ENCODE measurements at regions not wholly inside any gene's neighbourhood (a gene's known extent, or its start where the extent isn't known, plus 50 kb on each side); places are given as distances from the start of the nearest gene placed in this dataset.

DNA sequence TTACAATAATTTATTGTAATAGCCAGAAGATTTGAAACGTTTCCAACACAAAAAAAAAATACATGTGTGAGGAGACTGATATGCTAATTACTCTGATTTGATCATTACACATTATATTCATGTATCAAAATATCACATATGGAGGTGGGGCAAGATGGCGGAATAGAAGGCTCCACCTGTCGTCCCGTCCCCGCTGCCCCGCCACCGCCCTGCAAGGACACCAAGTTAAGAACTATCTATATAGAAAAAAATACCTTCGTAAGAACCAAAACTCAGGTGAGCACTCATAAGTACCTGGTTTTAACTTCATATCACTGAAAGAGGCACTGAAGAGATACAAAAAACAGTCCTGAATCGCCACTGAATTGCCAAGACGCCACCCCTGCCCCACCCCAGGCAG lies 60.9 kb upstream of the SCRG1 start:
- Mint-ChIP-seq H3K27ac (no peak overlapping the region), H3K36me3 (ENCODE audit: low read depth) (no peaks in the 10 kb centered on the region), H3K27me3 (ENCODE audit: insufficient read depth, low read depth, poor library complexity) (no peaks in the 10 kb centered on the region), H3K9me3 (no peaks in the 10 kb centered on the region), H3K4me1 (peaks cover 5% of the 10 kb centered on the region; the same call in 1 of the 3 replicates), H3K4me3 (no peak overlapping the region)
- no peaks in the 10 kb centered on the region for H3F3A ChIP-seq (replicated peaks; ENCODE audit: low read depth)
- no peaks in the 10 kb centered on the region for H3K27me3 ChIP-seq (ENCODE audit: insufficient read depth)
- H3K9me2 ChIP-seq (ENCODE audit: insufficient read depth), result peaks cover 19% of the 10 kb centered on the region; the same call in 1 of the 2 replicates
- H3K79me2 ChIP-seq (replicated peaks; ENCODE audit: insufficient read depth), result no peaks in the 10 kb centered on the region
- H4K20me1 ChIP-seq (replicated peaks; ENCODE audit: insufficient read depth), result no peaks in the 10 kb centered on the region
- H3K4me2 ChIP-seq, result no peak overlapping the region
- no peaks in the 10 kb centered on the region for H3K36me3 ChIP-seq (ENCODE audit: insufficient read depth)
- H3K27ac ChIP-seq (ENCODE audit: low read depth), result no peak overlapping the region
- H3K4me3 ChIP-seq, result no peak overlapping the region
- ATAC-seq (no peak), DNase-seq (ENCODE audit: low spot score) (no peak)
- TF ChIP-seq POLR2AphosphoS5 (IDR thresholded peaks at IDR 0.05; ENCODE audit: low read depth) (no peak), EZH2 (IDR thresholded peaks at IDR 0.05; ENCODE audit: low read depth, unreplicated experiment) (no peak), CREB1 (CRISPR knock-in tag; IDR thresholded peaks at IDR 0.05; ENCODE audit: low read depth) (no peak), NANOG (IDR thresholded peaks at IDR 0.05; ENCODE audit: borderline replicate concordance) (no peak), STAT1 (IDR thresholded peaks at IDR 0.05; ENCODE audit: unreplicated experiment) (no peak), JUNB (IDR thresholded peaks at IDR 0.05; ENCODE audit: unreplicated experiment) (no peak), ZNF114 (CRISPR knock-in tag; IDR thresholded peaks at IDR 0.05) (no peak), EZH2phosphoT487 (IDR thresholded peaks at IDR 0.05; ENCODE audit: unreplicated experiment) (no peak), ZNF331 (CRISPR knock-in tag; IDR thresholded peaks at IDR 0.05; ENCODE audit: low read depth) (no peak)
- TF ChIP-seq, protein P1, sequence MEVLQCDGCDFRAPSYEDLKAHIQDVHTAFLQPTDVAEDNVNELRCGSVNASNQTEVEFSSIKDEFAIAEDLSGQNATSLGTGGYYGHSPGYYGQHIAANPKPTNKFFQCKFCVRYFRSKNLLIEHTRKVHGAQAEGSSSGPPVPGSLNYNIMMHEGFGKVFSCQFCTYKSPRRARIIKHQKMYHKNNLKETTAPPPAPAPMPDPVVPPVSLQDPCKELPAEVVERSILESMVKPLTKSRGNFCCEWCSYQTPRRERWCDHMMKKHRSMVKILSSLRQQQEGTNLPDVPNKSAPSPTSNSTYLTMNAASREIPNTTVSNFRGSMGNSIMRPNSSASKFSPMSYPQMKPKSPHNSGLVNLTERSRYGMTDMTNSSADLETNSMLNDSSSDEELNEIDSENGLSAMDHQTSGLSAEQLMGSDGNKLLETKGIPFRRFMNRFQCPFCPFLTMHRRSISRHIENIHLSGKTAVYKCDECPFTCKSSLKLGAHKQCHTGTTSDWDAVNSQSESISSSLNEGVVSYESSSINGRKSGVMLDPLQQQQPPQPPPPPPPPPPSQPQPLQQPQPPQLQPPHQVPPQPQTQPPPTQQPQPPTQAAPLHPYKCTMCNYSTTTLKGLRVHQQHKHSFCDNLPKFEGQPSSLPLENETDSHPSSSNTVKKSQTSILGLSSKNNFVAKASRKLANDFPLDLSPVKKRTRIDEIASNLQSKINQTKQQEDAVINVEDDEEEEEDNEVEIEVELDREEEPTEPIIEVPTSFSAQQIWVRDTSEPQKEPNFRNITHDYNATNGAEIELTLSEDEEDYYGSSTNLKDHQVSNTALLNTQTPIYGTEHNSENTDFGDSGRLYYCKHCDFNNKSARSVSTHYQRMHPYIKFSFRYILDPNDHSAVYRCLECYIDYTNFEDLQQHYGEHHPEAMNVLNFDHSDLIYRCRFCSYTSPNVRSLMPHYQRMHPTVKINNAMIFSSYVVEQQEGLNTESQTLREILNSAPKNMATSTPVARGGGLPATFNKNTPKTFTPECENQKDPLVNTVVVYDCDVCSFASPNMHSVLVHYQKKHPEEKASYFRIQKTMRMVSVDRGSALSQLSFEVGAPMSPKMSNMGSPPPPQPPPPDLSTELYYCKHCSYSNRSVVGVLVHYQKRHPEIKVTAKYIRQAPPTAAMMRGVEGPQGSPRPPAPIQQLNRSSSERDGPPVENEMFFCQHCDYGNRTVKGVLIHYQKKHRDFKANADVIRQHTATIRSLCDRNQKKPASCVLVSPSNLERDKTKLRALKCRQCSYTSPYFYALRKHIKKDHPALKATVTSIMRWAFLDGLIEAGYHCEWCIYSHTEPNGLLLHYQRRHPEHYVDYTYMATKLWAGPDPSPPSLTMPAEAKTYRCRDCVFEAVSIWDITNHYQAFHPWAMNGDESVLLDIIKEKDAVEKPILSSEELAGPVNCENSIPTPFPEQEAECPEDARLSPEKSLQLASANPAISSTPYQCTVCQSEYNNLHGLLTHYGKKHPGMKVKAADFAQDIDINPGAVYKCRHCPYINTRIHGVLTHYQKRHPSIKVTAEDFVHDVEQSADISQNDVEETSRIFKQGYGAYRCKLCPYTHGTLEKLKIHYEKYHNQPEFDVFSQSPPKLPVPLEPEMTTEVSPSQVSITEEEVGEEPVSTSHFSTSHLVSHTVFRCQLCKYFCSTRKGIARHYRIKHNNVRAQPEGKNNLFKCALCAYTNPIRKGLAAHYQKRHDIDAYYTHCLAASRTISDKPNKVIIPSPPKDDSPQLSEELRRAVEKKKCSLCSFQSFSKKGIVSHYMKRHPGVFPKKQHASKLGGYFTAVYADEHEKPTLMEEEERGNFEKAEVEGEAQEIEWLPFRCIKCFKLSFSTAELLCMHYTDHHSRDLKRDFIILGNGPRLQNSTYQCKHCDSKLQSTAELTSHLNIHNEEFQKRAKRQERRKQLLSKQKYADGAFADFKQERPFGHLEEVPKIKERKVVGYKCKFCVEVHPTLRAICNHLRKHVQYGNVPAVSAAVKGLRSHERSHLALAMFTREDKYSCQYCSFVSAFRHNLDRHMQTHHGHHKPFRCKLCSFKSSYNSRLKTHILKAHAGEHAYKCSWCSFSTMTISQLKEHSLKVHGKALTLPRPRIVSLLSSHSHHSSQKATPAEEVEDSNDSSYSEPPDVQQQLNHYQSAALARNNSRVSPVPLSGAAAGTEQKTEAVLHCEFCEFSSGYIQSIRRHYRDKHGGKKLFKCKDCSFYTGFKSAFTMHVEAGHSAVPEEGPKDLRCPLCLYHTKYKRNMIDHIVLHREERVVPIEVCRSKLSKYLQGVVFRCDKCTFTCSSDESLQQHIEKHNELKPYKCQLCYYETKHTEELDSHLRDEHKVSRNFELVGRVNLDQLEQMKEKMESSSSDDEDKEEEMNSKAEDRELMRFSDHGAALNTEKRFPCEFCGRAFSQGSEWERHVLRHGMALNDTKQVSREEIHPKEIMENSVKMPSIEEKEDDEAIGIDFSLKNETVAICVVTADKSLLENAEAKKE (CRISPR knock-in tag; IDR thresholded peaks at IDR 0.05), result no peak
- TF ChIP-seq, protein P2, sequence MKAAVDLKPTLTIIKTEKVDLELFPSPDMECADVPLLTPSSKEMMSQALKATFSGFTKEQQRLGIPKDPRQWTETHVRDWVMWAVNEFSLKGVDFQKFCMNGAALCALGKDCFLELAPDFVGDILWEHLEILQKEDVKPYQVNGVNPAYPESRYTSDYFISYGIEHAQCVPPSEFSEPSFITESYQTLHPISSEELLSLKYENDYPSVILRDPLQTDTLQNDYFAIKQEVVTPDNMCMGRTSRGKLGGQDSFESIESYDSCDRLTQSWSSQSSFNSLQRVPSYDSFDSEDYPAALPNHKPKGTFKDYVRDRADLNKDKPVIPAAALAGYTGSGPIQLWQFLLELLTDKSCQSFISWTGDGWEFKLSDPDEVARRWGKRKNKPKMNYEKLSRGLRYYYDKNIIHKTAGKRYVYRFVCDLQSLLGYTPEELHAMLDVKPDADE (IDR thresholded peaks at IDR 0.05), result no peak
- TF ChIP-seq, protein P3, sequence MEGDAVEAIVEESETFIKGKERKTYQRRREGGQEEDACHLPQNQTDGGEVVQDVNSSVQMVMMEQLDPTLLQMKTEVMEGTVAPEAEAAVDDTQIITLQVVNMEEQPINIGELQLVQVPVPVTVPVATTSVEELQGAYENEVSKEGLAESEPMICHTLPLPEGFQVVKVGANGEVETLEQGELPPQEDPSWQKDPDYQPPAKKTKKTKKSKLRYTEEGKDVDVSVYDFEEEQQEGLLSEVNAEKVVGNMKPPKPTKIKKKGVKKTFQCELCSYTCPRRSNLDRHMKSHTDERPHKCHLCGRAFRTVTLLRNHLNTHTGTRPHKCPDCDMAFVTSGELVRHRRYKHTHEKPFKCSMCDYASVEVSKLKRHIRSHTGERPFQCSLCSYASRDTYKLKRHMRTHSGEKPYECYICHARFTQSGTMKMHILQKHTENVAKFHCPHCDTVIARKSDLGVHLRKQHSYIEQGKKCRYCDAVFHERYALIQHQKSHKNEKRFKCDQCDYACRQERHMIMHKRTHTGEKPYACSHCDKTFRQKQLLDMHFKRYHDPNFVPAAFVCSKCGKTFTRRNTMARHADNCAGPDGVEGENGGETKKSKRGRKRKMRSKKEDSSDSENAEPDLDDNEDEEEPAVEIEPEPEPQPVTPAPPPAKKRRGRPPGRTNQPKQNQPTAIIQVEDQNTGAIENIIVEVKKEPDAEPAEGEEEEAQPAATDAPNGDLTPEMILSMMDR (conservative IDR thresholded peaks at IDR 0.05; ENCODE audit: low read depth in 2 of 2), result no peak
- TF ChIP-seq, protein P4, sequence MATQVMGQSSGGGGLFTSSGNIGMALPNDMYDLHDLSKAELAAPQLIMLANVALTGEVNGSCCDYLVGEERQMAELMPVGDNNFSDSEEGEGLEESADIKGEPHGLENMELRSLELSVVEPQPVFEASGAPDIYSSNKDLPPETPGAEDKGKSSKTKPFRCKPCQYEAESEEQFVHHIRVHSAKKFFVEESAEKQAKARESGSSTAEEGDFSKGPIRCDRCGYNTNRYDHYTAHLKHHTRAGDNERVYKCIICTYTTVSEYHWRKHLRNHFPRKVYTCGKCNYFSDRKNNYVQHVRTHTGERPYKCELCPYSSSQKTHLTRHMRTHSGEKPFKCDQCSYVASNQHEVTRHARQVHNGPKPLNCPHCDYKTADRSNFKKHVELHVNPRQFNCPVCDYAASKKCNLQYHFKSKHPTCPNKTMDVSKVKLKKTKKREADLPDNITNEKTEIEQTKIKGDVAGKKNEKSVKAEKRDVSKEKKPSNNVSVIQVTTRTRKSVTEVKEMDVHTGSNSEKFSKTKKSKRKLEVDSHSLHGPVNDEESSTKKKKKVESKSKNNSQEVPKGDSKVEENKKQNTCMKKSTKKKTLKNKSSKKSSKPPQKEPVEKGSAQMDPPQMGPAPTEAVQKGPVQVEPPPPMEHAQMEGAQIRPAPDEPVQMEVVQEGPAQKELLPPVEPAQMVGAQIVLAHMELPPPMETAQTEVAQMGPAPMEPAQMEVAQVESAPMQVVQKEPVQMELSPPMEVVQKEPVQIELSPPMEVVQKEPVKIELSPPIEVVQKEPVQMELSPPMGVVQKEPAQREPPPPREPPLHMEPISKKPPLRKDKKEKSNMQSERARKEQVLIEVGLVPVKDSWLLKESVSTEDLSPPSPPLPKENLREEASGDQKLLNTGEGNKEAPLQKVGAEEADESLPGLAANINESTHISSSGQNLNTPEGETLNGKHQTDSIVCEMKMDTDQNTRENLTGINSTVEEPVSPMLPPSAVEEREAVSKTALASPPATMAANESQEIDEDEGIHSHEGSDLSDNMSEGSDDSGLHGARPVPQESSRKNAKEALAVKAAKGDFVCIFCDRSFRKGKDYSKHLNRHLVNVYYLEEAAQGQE (IDR thresholded peaks at IDR 0.05; ENCODE audit: unreplicated experiment), result no peak
- H2AFZ ChIP-seq, result no peak overlapping the region
- H3K4me1 ChIP-seq (ENCODE audit: insufficient read depth), result no peaks in the 10 kb centered on the region
